Right atrium auricular region (tissue), 2 donors: ENCODE measurements at regions not wholly inside any gene's neighbourhood (a gene's known extent, or its start where the extent isn't known, plus 50 kb on each side); places are given as distances from the start of the nearest gene placed in this dataset.

Source experiments
- DNase-seq: peaks from one replicate; pipeline ENCODE4 v3.0.0-alpha.2; 2019; ENCODE audit warnings: low spot score
- H3K27ac ChIP-seq, 2 donors: fragments of 200-600 bp; sonication (generic); 1 replicate in 1 of 2; 2 replicates in 1 of 2; pipeline ENCODE4 v1.5.1; 2016 to 2019
- H3K27me3 ChIP-seq, 2 donors: fragments of 200-600 bp; sonication (generic); one replicate each; pipeline versions ENCODE4 v1.5.1 to v1.6.0; 2017 to 2019
- H3K36me3 ChIP-seq: fragments of 200-600 bp; sonication (generic); one replicate; pipeline ENCODE4 v1.5.1; 2016
- H3K4me1 ChIP-seq, 2 donors: fragments of 200-600 bp; sonication (generic); one replicate each; pipeline versions ENCODE4 v1.5.1 to v1.6.0; 2017 to 2019
- H3K4me3 ChIP-seq, 2 donors: fragments of 200-600 bp; sonication (generic); 1 replicate in 1 of 2; 2 replicates in 1 of 2; pipeline ENCODE4 v1.5.1; 2017 to 2019; ENCODE audit warnings: mild to moderate bottlenecking in 1 of 2, moderate library complexity in 1 of 2
- H3K9me3 ChIP-seq, 2 donors: fragments of 200-600 bp; sonication (generic); one replicate each; pipeline ENCODE4 v1.5.1; 2019
- CTCF ChIP-seq, 2 donors: fragments of 200-600 bp; sonication (generic); IDR thresholded peaks; one replicate each; pipeline ENCODE4 v1.5.1; 2019; ENCODE audit warnings: antibody characterized with exemption in 2 of 2

- no peak overlapping the region for H3K4me3 ChIP-seq
- no peak for TF ChIP-seq CTCF (IDR thresholded peaks at IDR 0.05)
- no peaks in the 10 kb centered on the region for H3K4me1 ChIP-seq
- H3K27ac ChIP-seq = no peak overlapping the region
- H3K9me3 ChIP-seq = no peaks in the 10 kb centered on the region
- no peaks in the 10 kb centered on the region for H3K27me3 ChIP-seq
- DNase-seq = no peak
- H3K36me3 ChIP-seq = no peaks in the 10 kb centered on the region
Observed at GRCh38 chr12:126219654-126220279, 1154.5 kb downstream of the AACS start.

- Histone ChIP-seq H3K27me3 (no peaks in the 10 kb centered on the region), H3K4me3 (no peak overlapping the region), H3K27ac (no peak overlapping the region), H3K9me3 (peaks cover 0 to 5% of the 10 kb centered on the region in 2 donors), H3K4me1 (no peaks in the 10 kb centered on the region), H3K36me3 (no peaks in the 10 kb centered on the region)
- DNase-seq = no peak
- no peak for TF ChIP-seq CTCF (IDR thresholded peaks at IDR 0.05)
Observed at GRCh38 chr12:126224032-126224431, 1158.8 kb downstream of the AACS start.

DNA sequence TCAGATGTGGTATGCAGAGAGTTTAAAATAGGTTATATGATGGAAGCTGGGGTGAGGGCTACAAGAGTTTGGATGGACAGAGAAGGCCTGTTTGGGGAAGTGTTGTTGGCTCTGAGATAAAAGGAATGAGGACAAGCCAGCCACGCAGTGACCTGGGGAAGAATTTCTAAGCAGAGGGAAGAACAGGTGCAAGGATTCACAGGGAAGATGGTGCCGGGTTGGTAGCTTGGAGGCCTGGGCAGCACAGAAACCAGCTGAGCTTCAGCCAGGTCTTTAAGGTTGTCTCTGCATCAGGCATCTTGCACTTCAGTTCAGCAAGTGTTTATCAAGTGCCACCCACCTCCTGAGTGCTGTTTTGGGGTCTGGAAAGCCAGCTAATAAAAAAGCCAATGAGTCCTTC lies 1163.7 kb downstream of the AACS start:
- Histone ChIP-seq H3K9me3 (peaks cover 0 to 5% of the 10 kb centered on the region in 2 donors), H3K4me1 (no peaks in the 10 kb centered on the region), H3K36me3 (no peaks in the 10 kb centered on the region), H3K4me3 (no peak overlapping the region), H3K27me3 (no peaks in the 10 kb centered on the region), H3K27ac (no peak overlapping the region)
- no peak for TF ChIP-seq CTCF (IDR thresholded peaks at IDR 0.05)
- DNase-seq = no peak

GRCh38 chr12:126232711-126233110 lies 1167.5 kb downstream of the AACS start:
- Histone ChIP-seq H3K4me3 (no peak overlapping the region), H3K27ac (no peak overlapping the region), H3K9me3 (no peaks in the 10 kb centered on the region), H3K27me3 (no peaks in the 10 kb centered on the region), H3K36me3 (no peaks in the 10 kb centered on the region), H3K4me1 (no peaks in the 10 kb centered on the region)
- DNase-seq = no peak
- no peak for TF ChIP-seq CTCF (IDR thresholded peaks at IDR 0.05)

DNA sequence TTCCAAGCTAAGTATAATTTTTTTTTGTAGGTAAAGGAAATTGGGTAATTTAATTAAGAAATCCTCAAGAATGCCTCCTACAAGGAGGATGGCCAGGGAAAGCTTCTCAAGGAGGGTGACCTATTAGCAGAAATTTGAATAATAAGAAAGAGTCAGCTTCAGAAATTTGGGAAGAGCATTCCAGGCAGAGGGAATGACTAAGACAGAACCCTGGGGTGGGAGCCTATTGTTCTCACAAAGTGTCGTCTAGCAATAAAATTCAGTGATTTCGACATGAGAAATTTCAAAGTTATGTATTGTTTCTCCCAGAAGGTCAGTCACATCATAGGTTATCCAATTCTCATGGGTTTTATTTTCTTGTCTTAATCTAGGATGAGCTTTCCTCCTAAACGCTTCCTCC lies 1168.4 kb downstream of the AACS start:
- TF ChIP-seq CTCF (IDR thresholded peaks at IDR 0.05) = no peak

DNA sequence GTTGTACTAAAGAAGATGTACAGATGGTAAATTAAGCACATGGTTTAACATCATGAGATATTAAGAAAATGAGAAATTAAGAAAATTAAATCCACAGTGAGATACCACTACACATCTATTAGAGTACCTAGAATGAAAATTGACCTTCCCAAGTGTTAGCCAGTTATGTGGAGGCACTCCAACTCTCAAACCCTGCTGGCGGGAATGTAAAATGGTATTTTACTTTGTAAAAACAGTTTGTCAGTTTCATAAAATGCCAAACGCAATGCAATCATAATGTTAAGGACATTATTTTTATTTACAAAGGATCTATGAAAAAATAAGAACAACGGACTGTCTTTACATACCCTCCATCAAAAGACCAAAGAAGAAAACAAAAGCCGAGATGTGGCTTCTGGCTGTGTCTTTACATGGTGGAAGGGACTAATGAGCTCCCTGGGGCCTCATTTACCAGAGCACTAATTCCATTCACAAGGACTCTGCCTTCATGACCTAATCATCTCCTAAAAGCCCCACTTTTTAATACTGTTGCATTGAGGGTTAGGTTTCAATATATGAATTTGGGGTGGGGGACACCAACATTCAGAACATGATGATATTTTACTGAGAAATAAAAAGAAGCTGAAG lies 1178.7 kb downstream of the AACS start:
- no peak for DNase-seq
- Histone ChIP-seq H3K36me3 (no peaks in the 10 kb centered on the region), H3K4me1 (no peaks in the 10 kb centered on the region), H3K27me3 (no peaks in the 10 kb centered on the region), H3K9me3 (no peaks in the 10 kb centered on the region), H3K4me3 (no peak overlapping the region), H3K27ac (no peak overlapping the region)
- TF ChIP-seq CTCF (IDR thresholded peaks at IDR 0.05) = no peak

More for the DNA sequence above, 1168.4 kb downstream of the AACS start:
- Histone ChIP-seq H3K9me3 (no peaks in the 10 kb centered on the region), H3K4me3 (no peak overlapping the region), H3K4me1 (no peaks in the 10 kb centered on the region), H3K27me3 (no peaks in the 10 kb centered on the region), H3K36me3 (no peaks in the 10 kb centered on the region), H3K27ac (no peak overlapping the region)
- DNase-seq = no peak
